TTC549 (cell line): ENCODE measurements at regions not wholly inside any gene's neighbourhood (a gene's known extent, or its start where the extent isn't known, plus 50 kb on each side); places are given as distances from the start of the nearest gene placed in this dataset.

ENCODE experiments used
- FAIRE-seq: peaks from 2 replicates; lab custom pipeline; 2012; peaks lifted over from hg19 to GRCh38; lab: Jason Lieb, UNC

GRCh38 chr5:117207088-117207668 lies 632.6 kb upstream of the SEMA6A start:
- FAIRE-seq = no peak

- FAIRE-seq = no peak
Observed at GRCh38 chr5:117205894-117206293, 631.3 kb upstream of the SEMA6A start.

GRCh38 chr5:117204926-117205869 lies 630.6 kb upstream of the SEMA6A start:
- no peak for FAIRE-seq

GRCh38 chr5:117204404-117204803 lies 629.8 kb upstream of the SEMA6A start:
- FAIRE-seq = no peak

- FAIRE-seq = no peak
Observed at GRCh38 chr5:117203584-117203983, 629.0 kb upstream of the SEMA6A start.

- FAIRE-seq = no peak
Observed at GRCh38 chr5:117201001-117201400, 626.4 kb upstream of the SEMA6A start.

- no peak for FAIRE-seq
Observed at GRCh38 chr5:117195076-117195475, 620.5 kb upstream of the SEMA6A start.

GRCh38 chr5:117191251-117191650 lies 616.6 kb upstream of the SEMA6A start:
- no peak for FAIRE-seq

GRCh38 chr5:117189784-117190183 lies 615.2 kb upstream of the SEMA6A start:
- FAIRE-seq = no peak

- no peak for FAIRE-seq
Observed at GRCh38 chr5:117188211-117188610, 613.6 kb upstream of the SEMA6A start.

GRCh38 chr5:117186751-117187150 lies 612.1 kb upstream of the SEMA6A start:
- no peak for FAIRE-seq

GRCh38 chr5:117183326-117183725 lies 608.7 kb upstream of the SEMA6A start:
- FAIRE-seq = no peak

- no peak for FAIRE-seq
Observed at GRCh38 chr5:117182104-117182503, 607.5 kb upstream of the SEMA6A start.

GRCh38 chr5:117177302-117177701 lies 602.7 kb upstream of the SEMA6A start:
- no peak for FAIRE-seq

- FAIRE-seq = no peak
Observed at GRCh38 chr5:117165068-117165467, 590.4 kb upstream of the SEMA6A start.

GRCh38 chr5:117161718-117162335 lies 587.2 kb upstream of the SEMA6A start:
- no peak for FAIRE-seq

- no peak for FAIRE-seq
Observed at GRCh38 chr5:117160391-117160790, 585.8 kb upstream of the SEMA6A start.

GRCh38 chr5:117149312-117149711 lies 574.7 kb upstream of the SEMA6A start:
- FAIRE-seq = no peak

GRCh38 chr5:117144086-117144485 lies 569.5 kb upstream of the SEMA6A start:
- FAIRE-seq = no peak

GRCh38 chr5:117143406-117143805 lies 568.8 kb upstream of the SEMA6A start:
- FAIRE-seq = no peak

- no peak for FAIRE-seq
Observed at GRCh38 chr5:117138523-117138922, 563.9 kb upstream of the SEMA6A start.

- FAIRE-seq = no peak
Observed at GRCh38 chr5:117135851-117136250, 561.2 kb upstream of the SEMA6A start.

- FAIRE-seq = no peak
Observed at GRCh38 chr5:117133198-117133597, 558.6 kb upstream of the SEMA6A start.
